HepG2 (cell line): ENCODE measurements at regions not wholly inside any gene's neighbourhood (a gene's known extent, or its start where the extent isn't known, plus 50 kb on each side); places are given as distances from the start of the nearest gene placed in this dataset.

ENCODE experiments used
- ATAC-seq: fragments of 200-7000 bp; cut with Tn5 transposase; 3 replicates; pipeline ENCODE4 v1.9.1; 2020; ENCODE audit warnings: mild to moderate bottlenecking, moderate library complexity
- BruUV-seq: library from RNA; stranded (reverse); fragments of 400-500 nt; replicated peaks from 2 replicates; lab custom pipeline; 2021; lab: Mats Ljungman, UMichigan
- CTCF ChIA-PET: fragments of 300-600 bp; formaldehyde crosslinking; extraction: SDS; loops from one replicate; lab custom pipeline; 2021; ENCODE audit warnings: low total read pairs, inconsistent platforms, low intra/inter-chr PET ratio; lab: Yijun Ruan, JAX
- POLR2A ChIA-PET: fragments of 350-600 bp; sonication (Branson Sonifier 250); formaldehyde crosslinking; loops from one replicate; lab custom pipeline; 2020; ENCODE audit warnings: antibody characterized with exemption, inconsistent platforms; lab: Yijun Ruan, JAX
- DNase-seq: peaks from one replicate; pipeline ENCODE4 v3.0.0-alpha.2; 2015; ENCODE audit warnings: low spot score
- FAIRE-seq: peaks from 3 replicates; lab custom pipeline; 2011; peaks lifted over from hg19 to GRCh38; lab: Jason Lieb, UNC
- H2AFZ ChIP-seq: one replicate; pipeline ENCODE4 v1.6.1; 2011; ENCODE audit warnings: low read length, inconsistent platforms
- H3K27ac ChIP-seq: fragments of 300-600 bp; 3 replicates; pipeline ENCODE4 v1.8.0; 2011; ENCODE audit warnings: mixed run types, mild to moderate bottlenecking, mixed read lengths, low read length, inconsistent platforms; ENCODE audit not compliant: insufficient read depth; ENCODE audit errors: extremely low read length
- H3K27me3 ChIP-seq, 2 experiments: fragments of 200-600 bp in 1 of 2; 2 replicates in 1 of 2; 3 replicates in 1 of 2; pipeline versions ENCODE4 v1.6.0 to v1.8.0; 2011; ENCODE audit warnings: low read length in 2 of 2, mild to moderate bottlenecking in 2 of 2, moderate library complexity in 2 of 2, inconsistent platforms in 1 of 2; ENCODE audit not compliant: insufficient read depth in 2 of 2, control insufficient read depth in 1 of 2
- H3K36me3 ChIP-seq, 2 experiments: fragments of 200-600 bp in 1 of 2; replicated peaks in 1 of 2; 2 replicates in 1 of 2; 3 replicates in 1 of 2; pipeline versions ENCODE4 v1.5.1 to v1.8.0; 2011; ENCODE audit warnings: low read length in 2 of 2, inconsistent platforms in 1 of 2; ENCODE audit not compliant: insufficient read depth in 2 of 2, control insufficient read depth in 1 of 2
- H3K4me1 ChIP-seq: 2 replicates; pipeline ENCODE4 v1.5.1; 2012; ENCODE audit warnings: low read length, inconsistent platforms; ENCODE audit not compliant: insufficient read depth
- H3K4me2 ChIP-seq: 2 replicates; pipeline ENCODE4 v1.6.0; 2011; ENCODE audit warnings: low read depth, low read length, inconsistent platforms
- H3K4me3 ChIP-seq, 3 experiments: fragments of 200-600 bp in 1 of 3; sonication (generic), shearing (Covaris generic) in 1 of 3; replicated peaks in 1 of 3; 2 replicates each; pipeline ENCODE4 v1.5.1; 2011 to 2016; ENCODE audit warnings: low read length in 3 of 3, inconsistent platforms in 2 of 3, low read depth in 2 of 3, mild to moderate bottlenecking in 2 of 3, control low read depth in 1 of 3, mixed read lengths in 1 of 3; ENCODE audit not compliant: insufficient read depth in 1 of 3
- H3K79me2 ChIP-seq: one replicate; pipeline ENCODE4 v1.6.1; 2011; ENCODE audit warnings: low read length, inconsistent platforms; ENCODE audit not compliant: insufficient read depth
- H3K9ac ChIP-seq: 2 replicates; pipeline ENCODE4 v1.6.0; 2011; ENCODE audit warnings: mild to moderate bottlenecking, low read depth, low read length, inconsistent platforms; ENCODE audit not compliant: insufficient read depth
- H3K9me3 ChIP-seq: 2 replicates; pipeline ENCODE4 v1.5.1; 2012; ENCODE audit warnings: mild to moderate bottlenecking, low read length
- H4K20me1 ChIP-seq: 2 replicates; pipeline ENCODE4 v1.6.0; 2011; ENCODE audit warnings: inconsistent platforms, mild to moderate bottlenecking, low read length, moderate library complexity; ENCODE audit not compliant: insufficient read depth
- ELF3 ChIP-seq: IDR thresholded peaks from 2 replicates; pipeline ENCODE4 v1.6.1; 2016; ENCODE audit warnings: missing genetic modification reagents, missing compliant biosample characterization
- KAT7 ChIP-seq: IDR thresholded peaks from 2 replicates; pipeline ENCODE4 v1.6.1; 2018; ENCODE audit warnings: borderline replicate concordance, missing compliant biosample characterization
- MYC ChIP-seq: sonication (generic); formaldehyde crosslinking; IDR thresholded peaks from 2 replicates; pipeline ENCODE4 v1.9.0; 2021; ENCODE audit warnings: missing genetic modification reagents, borderline replicate concordance
- PRMT3 ChIP-seq: sonication (generic); formaldehyde crosslinking; IDR thresholded peaks from 2 replicates; pipeline ENCODE4 v1.8.1; 2022; ENCODE audit warnings: low read depth, mild to moderate bottlenecking, moderate library complexity, missing genetic modification reagents, borderline replicate concordance
- SP140L ChIP-seq: sonication (generic); formaldehyde crosslinking; IDR thresholded peaks from 2 replicates; pipeline ENCODE4 v1.4.0; 2020; ENCODE audit warnings: missing genetic modification reagents, borderline replicate concordance
- STAG1 ChIP-seq: sonication (generic); formaldehyde crosslinking; IDR thresholded peaks from 2 replicates; pipeline ENCODE4 v1.4.0; 2020; ENCODE audit warnings: missing genetic modification reagents
- ZFYVE20 ChIP-seq: sonication (generic); formaldehyde crosslinking; IDR thresholded peaks from 2 replicates; pipeline ENCODE4 v1.8.0; 2023; ENCODE audit warnings: low read depth, mild to moderate bottlenecking, moderate library complexity, missing genetic modification reagents, borderline replicate concordance
- WGBS: methylation state at CpG from one replicate; pipeline ENCODE4 v1.1.6; 2017; ENCODE audit warnings: low lambda C conversion rate; 5-methylcytosine and 5-hydroxymethylcytosine counted together
- in situ Hi-C: cut with HindIII; loops from 2 replicates; pipeline ENCODE4 v1.10.0; 2017; ENCODE audit warnings: low pct_unique_long_range_greater_than_20kb; ENCODE audit not compliant: extremely low pct_ligation_motif_present
- intact Hi-C: fragments of 100-400 bp; cut with micrococcal nuclease; formaldehyde crosslinking; loops from one replicate; pipeline ENCODE4 v1.10.0; 2022; ENCODE audit not compliant: unreplicated experiment
- TF ChIP-seq, protein P1 (sequence below): sonication (generic); formaldehyde crosslinking; IDR thresholded peaks from 2 replicates; pipeline ENCODE4 v1.5.0; 2020; ENCODE audit warnings: mild to moderate bottlenecking, missing genetic modification reagents, borderline replicate concordance
- TF ChIP-seq, protein P2 (sequence below): sonication (generic); formaldehyde crosslinking; IDR thresholded peaks from 2 replicates; pipeline ENCODE4 v1.4.0; 2020; ENCODE audit warnings: missing genetic modification reagents, borderline replicate concordance
- TF ChIP-seq, protein P3 (sequence below): sonication (generic); formaldehyde crosslinking; IDR thresholded peaks from 2 replicates; pipeline ENCODE4 v1.5.1; 2020; ENCODE audit warnings: missing genetic modification reagents, mild to moderate bottlenecking, borderline replicate concordance

DNA sequence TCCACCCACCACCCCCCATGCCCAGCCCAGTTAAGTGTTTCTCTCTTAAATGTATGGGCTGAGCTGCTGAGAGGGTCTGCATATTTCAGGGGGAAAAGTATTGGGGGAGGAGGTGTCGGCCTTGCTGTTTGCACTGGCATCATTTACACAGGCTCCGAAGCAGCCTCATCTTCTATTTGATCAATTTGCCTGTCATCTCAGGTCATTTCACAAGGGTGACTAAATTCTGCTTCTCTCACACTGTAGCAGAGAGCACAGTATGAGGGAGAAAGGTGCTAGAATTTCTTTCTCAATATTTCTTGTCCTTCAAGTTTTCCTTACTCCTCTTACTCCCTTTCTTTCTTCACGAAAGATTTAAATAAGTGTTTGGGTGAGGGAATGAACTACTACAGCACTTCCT is 135.9 kb downstream of the AACS start (continued):
- TF ChIP-seq, protein P1, sequence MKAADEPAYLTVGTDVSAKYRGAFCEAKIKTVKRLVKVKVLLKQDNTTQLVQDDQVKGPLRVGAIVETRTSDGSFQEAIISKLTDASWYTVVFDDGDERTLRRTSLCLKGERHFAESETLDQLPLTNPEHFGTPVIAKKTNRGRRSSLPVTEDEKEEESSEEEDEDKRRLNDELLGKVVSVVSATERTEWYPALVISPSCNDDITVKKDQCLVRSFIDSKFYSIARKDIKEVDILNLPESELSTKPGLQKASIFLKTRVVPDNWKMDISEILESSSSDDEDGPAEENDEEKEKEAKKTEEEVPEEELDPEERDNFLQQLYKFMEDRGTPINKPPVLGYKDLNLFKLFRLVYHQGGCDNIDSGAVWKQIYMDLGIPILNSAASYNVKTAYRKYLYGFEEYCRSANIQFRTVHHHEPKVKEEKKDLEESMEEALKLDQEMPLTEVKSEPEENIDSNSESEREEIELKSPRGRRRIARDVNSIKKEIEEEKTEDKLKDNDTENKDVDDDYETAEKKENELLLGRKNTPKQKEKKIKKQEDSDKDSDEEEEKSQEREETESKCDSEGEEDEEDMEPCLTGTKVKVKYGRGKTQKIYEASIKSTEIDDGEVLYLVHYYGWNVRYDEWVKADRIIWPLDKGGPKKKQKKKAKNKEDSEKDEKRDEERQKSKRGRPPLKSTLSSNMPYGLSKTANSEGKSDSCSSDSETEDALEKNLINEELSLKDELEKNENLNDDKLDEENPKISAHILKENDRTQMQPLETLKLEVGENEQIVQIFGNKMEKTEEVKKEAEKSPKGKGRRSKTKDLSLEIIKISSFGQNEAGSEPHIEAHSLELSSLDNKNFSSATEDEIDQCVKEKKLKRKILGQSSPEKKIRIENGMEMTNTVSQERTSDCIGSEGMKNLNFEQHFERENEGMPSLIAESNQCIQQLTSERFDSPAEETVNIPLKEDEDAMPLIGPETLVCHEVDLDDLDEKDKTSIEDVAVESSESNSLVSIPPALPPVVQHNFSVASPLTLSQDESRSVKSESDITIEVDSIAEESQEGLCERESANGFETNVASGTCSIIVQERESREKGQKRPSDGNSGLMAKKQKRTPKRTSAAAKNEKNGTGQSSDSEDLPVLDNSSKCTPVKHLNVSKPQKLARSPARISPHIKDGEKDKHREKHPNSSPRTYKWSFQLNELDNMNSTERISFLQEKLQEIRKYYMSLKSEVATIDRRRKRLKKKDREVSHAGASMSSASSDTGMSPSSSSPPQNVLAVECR (CRISPR knock-in tag): no peak
- no peak for TF ChIP-seq MYC

DNA sequence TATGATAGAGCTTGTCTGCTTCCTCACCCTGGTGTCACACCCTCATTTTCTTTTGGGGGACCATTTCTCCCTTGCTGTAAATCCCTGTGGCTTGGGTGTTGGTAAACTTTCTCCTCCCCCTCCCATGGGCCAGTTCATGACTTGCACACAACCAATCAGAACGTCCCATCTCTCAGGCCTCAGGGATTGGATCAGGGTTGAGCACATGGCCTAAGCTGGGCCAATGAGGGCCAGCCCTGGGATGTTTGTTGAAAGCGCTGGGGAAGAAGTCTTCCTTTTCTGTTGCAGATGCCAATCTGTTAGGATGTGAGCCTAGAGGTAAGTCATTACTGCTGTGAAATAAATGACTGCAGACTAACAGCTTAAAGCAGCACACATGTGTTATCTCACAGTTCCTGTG is 136.7 kb downstream of the AACS start:
- Histone ChIP-seq H3K9me3 (no peaks in the 10 kb centered on the region), H3K79me2 (no peaks in the 10 kb centered on the region), H3K4me1 (no peaks in the 10 kb centered on the region), H3K36me3 (no peaks in the 10 kb centered on the region), H3K27me3 (peaks cover 1 to 10% of the 10 kb centered on the region in 2 experiments; a peak in 4 of 5 replicates), H3K27ac (no peak overlapping the region), H4K20me1 (no peaks in the 10 kb centered on the region), H3K4me2 (no peak overlapping the region), H3K4me3 (no peak overlapping the region), H2AFZ (no peak overlapping the region), H3K9ac (no peak overlapping the region)
- WGBS: 25% methylated on average over 2 of the region's 2 CpGs
- ChIA-PET POLR2A (no interaction called here), CTCF (interaction anchor here (1.8 kb wide), 1 partner anchor 19 kb away, joined by 7 read pairs; no protein-coding TSS in a partner anchor)
- TF ChIP-seq, protein P2, sequence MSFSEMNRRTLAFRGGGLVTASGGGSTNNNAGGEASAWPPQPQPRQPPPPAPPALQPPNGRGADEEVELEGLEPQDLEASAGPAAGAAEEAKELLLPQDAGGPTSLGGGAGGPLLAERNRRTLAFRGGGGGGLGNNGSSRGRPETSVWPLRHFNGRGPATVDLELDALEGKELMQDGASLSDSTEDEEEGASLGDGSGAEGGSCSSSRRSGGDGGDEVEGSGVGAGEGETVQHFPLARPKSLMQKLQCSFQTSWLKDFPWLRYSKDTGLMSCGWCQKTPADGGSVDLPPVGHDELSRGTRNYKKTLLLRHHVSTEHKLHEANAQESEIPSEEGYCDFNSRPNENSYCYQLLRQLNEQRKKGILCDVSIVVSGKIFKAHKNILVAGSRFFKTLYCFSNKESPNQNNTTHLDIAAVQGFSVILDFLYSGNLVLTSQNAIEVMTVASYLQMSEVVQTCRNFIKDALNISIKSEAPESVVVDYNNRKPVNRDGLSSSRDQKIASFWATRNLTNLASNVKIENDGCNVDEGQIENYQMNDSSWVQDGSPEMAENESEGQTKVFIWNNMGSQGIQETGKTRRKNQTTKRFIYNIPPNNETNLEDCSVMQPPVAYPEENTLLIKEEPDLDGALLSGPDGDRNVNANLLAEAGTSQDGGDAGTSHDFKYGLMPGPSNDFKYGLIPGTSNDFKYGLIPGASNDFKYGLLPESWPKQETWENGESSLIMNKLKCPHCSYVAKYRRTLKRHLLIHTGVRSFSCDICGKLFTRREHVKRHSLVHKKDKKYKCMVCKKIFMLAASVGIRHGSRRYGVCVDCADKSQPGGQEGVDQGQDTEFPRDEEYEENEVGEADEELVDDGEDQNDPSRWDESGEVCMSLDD: no peak
- TF ChIP-seq SP140L: no peak
- TF ChIP-seq, protein P3, sequence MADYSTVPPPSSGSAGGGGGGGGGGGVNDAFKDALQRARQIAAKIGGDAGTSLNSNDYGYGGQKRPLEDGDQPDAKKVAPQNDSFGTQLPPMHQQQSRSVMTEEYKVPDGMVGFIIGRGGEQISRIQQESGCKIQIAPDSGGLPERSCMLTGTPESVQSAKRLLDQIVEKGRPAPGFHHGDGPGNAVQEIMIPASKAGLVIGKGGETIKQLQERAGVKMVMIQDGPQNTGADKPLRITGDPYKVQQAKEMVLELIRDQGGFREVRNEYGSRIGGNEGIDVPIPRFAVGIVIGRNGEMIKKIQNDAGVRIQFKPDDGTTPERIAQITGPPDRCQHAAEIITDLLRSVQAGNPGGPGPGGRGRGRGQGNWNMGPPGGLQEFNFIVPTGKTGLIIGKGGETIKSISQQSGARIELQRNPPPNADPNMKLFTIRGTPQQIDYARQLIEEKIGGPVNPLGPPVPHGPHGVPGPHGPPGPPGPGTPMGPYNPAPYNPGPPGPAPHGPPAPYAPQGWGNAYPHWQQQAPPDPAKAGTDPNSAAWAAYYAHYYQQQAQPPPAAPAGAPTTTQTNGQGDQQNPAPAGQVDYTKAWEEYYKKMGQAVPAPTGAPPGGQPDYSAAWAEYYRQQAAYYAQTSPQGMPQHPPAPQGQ (CRISPR knock-in tag): no peak
- no peak for TF ChIP-seq KAT7 (CRISPR knock-in tag)
- no peak for TF ChIP-seq ZFYVE20
- no peak for TF ChIP-seq ELF3 (CRISPR knock-in tag)
- no peak for TF ChIP-seq STAG1
- TF ChIP-seq PRMT3 (CRISPR knock-in tag): no peak
- BruUV-seq: no TSS peak
- FAIRE-seq (no peak), DNase-seq (no peak), ATAC-seq (no peak)
- in situ Hi-C loops (no loop called here), intact Hi-C loops (no loop called here)
